NCI-H460 (cell line): ENCODE measurements at regions not wholly inside any gene's neighbourhood (a gene's known extent, or its start where the extent isn't known, plus 50 kb on each side); places are given as distances from the start of the nearest gene placed in this dataset.

Source experiments
- DNase-seq: peaks from one replicate; pipeline ENCODE4 v3.0.0-alpha.2; 2016; ENCODE audit warnings: low read depth; ENCODE audit errors: extremely low read depth

DNA sequence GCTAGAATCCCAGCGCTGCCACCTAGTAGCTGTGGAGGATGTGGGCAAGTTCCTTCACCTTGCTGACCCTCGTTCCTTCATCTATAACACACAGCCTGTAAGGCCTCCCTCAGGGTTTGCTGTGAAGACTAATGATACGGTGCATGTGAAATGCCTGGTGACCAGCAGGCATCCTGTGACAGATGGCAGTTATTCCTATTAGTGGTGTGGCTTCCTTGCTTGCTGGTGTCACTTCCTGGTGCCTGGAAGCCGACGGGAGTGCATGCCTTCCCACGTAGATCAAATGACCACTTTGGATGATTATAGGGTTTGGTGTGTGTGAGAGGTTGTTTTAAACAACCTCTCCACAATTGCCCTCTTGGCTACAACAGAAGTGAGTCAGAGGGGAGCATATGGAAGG is 894.9 kb downstream of the VRK1 start:
- DNase-seq, result no peak

DNA sequence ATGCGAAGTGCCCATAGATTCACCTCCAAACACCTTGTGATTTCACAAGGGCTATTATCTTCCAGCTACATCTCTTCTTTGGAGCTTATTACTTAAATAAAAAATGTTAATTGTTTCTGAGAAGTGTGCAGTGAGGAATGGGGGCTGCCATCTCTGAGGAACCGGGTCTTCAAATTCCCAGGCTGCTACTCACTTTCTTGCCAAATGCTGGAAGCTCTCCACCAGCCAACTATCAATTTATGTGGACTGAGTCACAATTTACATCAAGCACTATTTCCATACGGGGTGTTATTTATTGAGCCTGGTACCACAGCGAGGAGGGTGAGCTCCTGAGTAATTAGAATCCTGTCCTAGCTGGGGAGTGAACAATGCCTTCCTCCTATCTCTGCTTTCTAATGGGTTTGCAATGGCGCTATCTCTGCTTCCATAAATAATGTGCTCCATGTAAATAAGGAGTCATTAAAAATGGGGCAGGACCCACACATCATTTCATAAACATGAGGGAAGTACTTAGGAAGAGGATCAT is 898.3 kb downstream of the VRK1 start:
- no peak for DNase-seq

- DNase-seq, result no peak
Measured at GRCh38 chr14:97697772-97698171, 900.6 kb downstream of the VRK1 start.

DNA sequence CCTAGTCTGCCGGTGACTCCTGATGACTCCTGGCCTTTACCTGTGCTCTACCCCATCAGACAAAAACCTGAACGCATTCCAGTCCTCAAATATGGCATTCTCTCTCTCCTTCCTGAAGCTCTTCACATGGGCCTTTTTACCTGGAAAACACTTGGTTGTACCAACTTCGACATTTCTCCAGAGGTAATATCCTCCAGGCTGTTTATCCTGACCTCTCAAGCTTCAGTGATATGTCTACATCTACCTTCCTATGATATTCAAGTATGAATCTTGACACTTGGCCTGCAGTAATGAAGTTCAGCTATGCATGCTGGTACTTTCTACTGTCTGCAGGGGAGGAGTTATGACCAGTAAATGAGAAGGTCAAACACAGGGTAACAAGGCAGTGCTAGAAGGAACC is 901.8 kb downstream of the VRK1 start:
- no peak for DNase-seq

- no peak for DNase-seq
Measured at GRCh38 chr14:97703006-97703760, 906.0 kb downstream of the VRK1 start.

GRCh38 chr14:97704316-97704885 is 907.2 kb downstream of the VRK1 start:
- no peak for DNase-seq

GRCh38 chr14:97705107-97705506 is 907.9 kb downstream of the VRK1 start:
- DNase-seq, result no peak

GRCh38 chr14:97705976-97706375 is 908.8 kb downstream of the VRK1 start:
- DNase-seq, result no peak

DNA sequence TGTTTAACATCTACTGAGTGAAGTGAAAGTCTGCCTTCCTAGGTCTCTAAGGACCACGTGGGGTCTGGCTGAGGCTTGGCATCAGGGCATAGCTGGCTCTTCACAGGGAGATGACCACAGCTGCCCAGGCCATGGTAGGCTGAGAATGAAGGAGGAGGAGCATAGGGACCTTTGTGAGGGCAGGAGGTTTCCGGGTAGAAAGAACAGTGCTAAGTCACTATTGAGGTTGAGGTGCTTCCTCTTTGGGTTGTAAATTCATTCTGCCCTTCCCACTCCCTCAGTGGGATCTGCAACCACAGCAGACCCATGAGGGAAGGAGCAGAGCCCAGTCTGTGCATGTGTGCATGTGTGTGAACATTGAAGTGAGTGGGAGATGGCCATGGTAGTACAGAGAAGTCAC is 909.6 kb downstream of the VRK1 start:
- DNase-seq, result no peak

- DNase-seq, result no peak
Measured at GRCh38 chr14:97707603-97708002, 910.4 kb downstream of the VRK1 start.

GRCh38 chr14:97709552-97709951 is 912.4 kb downstream of the VRK1 start:
- DNase-seq, result no peak

DNA sequence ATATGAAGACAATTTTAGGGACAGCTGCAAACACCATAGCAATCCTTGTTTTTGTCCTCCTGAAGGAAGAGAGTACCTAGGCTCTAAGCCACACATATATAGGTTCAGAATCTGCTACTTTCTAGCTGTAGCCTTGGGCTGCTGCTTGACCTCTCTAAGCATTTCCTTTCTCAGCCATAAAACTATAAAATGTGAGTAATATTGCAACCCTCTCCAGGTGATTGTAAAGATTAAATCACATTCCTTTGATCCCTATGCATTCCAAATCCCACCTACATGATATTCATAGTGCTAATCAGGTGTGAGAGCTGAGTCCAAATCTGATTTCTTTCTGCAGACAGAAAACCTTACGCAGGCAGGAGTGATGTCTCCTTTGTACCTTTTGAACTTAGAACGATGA is 913.5 kb downstream of the VRK1 start:
- DNase-seq, result no peak

GRCh38 chr14:97712471-97712870 is 915.3 kb downstream of the VRK1 start:
- no peak for DNase-seq

DNA sequence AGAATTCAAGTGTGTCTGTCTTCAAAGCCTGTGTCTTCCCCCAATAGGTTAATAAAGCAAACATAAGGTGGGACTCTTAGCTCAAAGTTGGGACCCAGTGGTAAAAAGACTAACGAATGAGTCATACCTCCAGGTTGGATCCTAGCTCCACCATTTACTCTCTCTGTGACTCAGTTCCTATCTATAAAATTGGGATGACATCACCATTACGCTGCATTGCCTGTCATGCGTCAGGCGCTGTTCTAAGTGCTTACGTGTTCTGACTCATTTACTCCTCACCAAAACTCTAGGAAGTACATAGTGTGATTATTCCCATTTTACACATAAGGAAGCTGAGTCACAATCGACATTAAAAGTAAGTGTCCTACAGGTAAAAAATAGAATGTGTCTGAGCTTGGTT is 915.8 kb downstream of the VRK1 start:
- DNase-seq, result no peak

GRCh38 chr14:97718886-97719442 is 921.8 kb downstream of the VRK1 start:
- DNase-seq, result no peak

- DNase-seq, result no peak
Measured at GRCh38 chr14:97719931-97720330, 922.7 kb downstream of the VRK1 start.

DNA sequence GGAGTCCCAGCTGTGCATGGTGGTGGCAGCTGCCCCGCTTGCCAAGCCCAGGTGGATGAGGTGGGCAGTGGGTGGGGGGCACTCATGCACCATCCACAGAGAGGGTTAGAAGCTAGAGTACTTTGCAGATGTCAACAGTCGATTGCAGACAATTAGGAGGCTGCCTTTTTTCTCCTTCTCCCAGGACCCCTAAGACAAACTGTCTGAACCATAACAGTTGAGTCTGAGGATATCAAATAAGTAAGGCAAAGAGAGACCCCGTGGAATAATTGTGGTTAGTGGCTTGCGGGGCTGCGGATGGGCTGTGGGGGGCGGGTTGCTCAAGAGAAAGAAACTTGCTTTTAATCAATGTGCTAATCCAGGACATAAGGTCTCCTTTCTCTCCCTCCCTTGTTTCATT is 926.2 kb downstream of the VRK1 start:
- no peak for DNase-seq

- no peak for DNase-seq
Measured at GRCh38 chr14:97723819-97724218, 926.6 kb downstream of the VRK1 start.

GRCh38 chr14:97724265-97724731 is 927.1 kb downstream of the VRK1 start:
- DNase-seq, result no peak

- no peak for DNase-seq
Measured at GRCh38 chr14:97726676-97727075, 929.5 kb downstream of the VRK1 start.

GRCh38 chr14:97730706-97731105 is 933.5 kb downstream of the VRK1 start:
- DNase-seq, result no peak

- no peak for DNase-seq
Measured at GRCh38 chr14:97731800-97732199, 934.6 kb downstream of the VRK1 start.
